Activated naive CD8-positive, alpha-beta T cell treated with anti-CD3 and anti-CD28 coated beads, Interleukin-2, amount 50 U/mL, for 24 hours (primary cell): ENCODE measurements at regions not wholly inside any gene's neighbourhood (a gene's known extent, or its start where the extent isn't known, plus 50 kb on each side); places are given as distances from the start of the nearest gene placed in this dataset.
"Not testable (repeated sequence)": the region's sequence is repeated elsewhere in the genome, so short reads cannot be mapped to it uniquely, and the experiment has no call there.

Experiments used
- ATAC-seq: fragments of 150-1000 bp; cut with Tn5 transposase; one replicate; pipeline ENCODE4 v1.10.0; 2021
- DNase-seq: peaks from one replicate; pipeline ENCODE4 v3.0.0; 2021
- H3K27ac Mint-ChIP-seq: one replicate; pipeline ENCODE4 v1.8.0; 2021; ENCODE audit warnings: mild to moderate bottlenecking, mixed read lengths
- H3K27me3 Mint-ChIP-seq: one replicate; pipeline ENCODE4 v1.8.0; 2021; ENCODE audit warnings: mixed read lengths
- H3K36me3 Mint-ChIP-seq: one replicate; pipeline ENCODE4 v1.8.0; 2021; ENCODE audit warnings: low read depth, mixed read lengths
- H3K4me1 Mint-ChIP-seq: one replicate; pipeline ENCODE4 v1.8.0; 2021; ENCODE audit warnings: mixed read lengths
- H3K4me3 Mint-ChIP-seq: one replicate; pipeline ENCODE4 v1.8.0; 2021; ENCODE audit warnings: mild to moderate bottlenecking, moderate library complexity, mixed read lengths
- H3K9me3 Mint-ChIP-seq: one replicate; pipeline ENCODE4 v1.8.0; 2021; ENCODE audit warnings: mixed read lengths

DNA sequence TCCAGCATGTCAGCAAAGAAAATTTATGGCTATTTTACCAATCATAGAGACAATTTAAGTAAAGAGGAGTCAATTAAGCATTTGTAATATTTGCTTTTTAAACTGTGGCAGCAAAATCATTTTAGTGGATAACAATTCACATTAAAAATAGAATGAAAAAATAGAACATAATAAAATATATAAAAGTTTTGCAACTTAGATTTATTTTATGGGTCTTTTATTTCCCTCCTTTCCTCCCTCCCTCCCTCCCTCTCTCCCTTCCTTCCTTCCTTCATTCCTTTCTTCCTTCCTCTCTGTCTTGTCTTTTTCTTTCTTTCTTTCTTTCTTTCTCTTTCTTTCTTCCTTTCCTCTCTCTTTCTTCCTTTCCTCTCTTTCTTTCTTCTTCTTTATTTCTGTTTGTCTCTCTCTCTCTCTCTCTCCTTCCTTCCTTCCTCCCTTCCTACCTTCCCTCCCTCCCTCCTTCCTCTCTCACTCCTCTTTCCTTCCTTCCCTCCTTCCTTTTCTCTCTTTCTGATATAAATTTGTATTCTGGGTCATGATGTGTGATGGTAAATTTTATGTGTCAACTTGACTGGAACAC is 610.9 kb upstream of the CITED2 start:
- ATAC-seq (no peak), DNase-seq (no peak)
- H3K4me1 Mint-ChIP-seq: no peaks in the 10 kb centered on the region
- no peaks in the 10 kb centered on the region for H3K36me3 Mint-ChIP-seq
- H3K9me3 Mint-ChIP-seq: no peaks in the 10 kb centered on the region
- no peak overlapping the region for H3K4me3 Mint-ChIP-seq
- H3K27ac Mint-ChIP-seq: no peak overlapping the region
- H3K27me3 Mint-ChIP-seq: peaks cover 2% of the 10 kb centered on the region

DNA sequence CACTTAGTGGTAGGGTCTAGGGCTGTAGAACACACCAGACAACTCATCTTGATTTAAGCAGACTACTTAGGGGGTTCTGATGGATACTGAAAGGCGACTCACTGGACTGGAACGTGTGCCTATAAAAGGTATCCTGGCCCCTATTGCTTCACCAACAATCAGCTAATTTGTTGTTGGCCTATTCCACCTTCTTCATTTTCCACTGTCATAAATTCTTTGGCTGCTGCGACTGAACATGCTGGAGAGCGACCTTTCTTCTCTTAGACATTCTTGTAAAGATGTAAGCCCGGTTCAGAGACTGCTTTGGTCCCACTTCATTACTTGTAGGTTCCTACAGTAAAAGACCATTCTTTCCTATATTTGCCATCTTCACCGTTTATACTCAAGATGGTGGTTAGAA is 609.9 kb upstream of the CITED2 start:
- H3K4me3 Mint-ChIP-seq: no peak overlapping the region
- H3K4me1 Mint-ChIP-seq: no peaks in the 10 kb centered on the region
- DNase-seq: no peak
- ATAC-seq: no peak
- no peak overlapping the region for H3K27ac Mint-ChIP-seq
- peaks cover 2% of the 10 kb centered on the region for H3K27me3 Mint-ChIP-seq
- H3K36me3 Mint-ChIP-seq: no peaks in the 10 kb centered on the region
- H3K9me3 Mint-ChIP-seq: no peaks in the 10 kb centered on the region

DNA sequence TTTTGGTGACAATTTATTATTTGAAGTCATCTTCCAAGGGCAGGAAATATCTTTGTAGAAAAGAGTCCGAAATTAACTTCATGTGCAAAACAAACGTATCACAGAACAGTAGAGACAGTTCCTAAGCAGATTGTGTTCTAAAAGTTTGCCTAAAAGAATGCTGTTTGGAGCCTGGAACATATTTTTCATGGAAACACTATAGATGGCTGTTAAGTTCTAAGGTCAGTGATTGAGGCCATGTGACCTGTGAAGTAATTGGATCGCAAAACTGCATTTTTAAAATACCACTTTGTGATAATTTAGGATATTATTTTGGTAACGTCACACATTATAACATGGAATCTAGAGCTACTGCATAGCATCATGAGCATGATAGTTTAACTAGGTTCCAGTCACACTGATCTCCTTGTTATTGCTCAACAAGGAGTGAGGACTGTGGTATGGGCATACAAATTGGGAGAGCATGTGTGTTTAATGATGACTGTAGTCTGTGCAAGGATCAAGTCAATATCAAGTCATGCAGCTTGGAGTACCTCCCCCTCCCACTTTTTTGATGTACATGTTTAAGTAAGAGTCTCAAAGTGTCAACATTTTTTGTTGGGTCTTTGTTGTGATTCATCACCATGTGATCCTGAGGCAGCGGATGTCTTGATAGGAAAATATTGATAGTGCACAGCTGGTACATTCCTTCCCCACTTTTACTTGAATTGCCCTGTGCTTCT is 609.3 kb upstream of the CITED2 start:
- DNase-seq (no peak), ATAC-seq (no peak)
- Mint-ChIP-seq H3K36me3 (no peaks in the 10 kb centered on the region), H3K9me3 (no peaks in the 10 kb centered on the region), H3K4me3 (no peak overlapping the region), H3K27me3 (peaks cover 2% of the 10 kb centered on the region), H3K4me1 (no peaks in the 10 kb centered on the region), H3K27ac (no peak overlapping the region)

DNA sequence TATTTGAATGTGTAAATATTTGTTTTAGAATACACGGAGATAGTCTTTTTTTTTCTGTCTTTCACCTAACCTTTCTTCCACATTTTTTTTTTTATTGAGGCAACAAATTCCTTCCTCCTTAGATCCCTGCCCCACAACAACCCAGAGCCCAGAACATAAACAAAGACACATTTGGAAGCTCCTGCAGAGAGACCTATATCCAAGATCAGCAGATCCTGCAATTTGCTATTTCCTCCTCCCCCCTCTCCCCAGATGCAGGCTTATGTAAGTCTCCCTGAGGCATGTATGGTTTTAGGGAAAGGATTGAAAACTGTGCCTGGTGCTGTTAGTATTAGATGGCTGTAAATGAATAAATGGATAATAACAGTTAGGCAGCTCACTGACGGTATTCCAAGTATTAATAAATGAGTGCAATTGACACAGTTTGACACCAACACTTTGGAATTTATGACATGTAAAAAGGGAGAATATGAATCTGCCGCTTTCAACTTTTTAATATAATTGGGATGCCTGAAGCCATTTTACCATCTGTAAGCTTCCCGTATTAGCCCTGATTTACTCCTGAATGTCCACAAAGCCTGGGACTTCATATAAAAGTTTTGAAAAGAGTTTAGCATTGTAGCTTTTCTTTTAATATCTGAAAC is 608.3 kb upstream of the CITED2 start:
- Mint-ChIP-seq H3K9me3 (no peaks in the 10 kb centered on the region), H3K27ac (no peak overlapping the region), H3K27me3 (peaks cover 2% of the 10 kb centered on the region), H3K4me1 (no peaks in the 10 kb centered on the region), H3K36me3 (no peaks in the 10 kb centered on the region), H3K4me3 (no peak overlapping the region)
- ATAC-seq (no peak), DNase-seq (no peak)

DNA sequence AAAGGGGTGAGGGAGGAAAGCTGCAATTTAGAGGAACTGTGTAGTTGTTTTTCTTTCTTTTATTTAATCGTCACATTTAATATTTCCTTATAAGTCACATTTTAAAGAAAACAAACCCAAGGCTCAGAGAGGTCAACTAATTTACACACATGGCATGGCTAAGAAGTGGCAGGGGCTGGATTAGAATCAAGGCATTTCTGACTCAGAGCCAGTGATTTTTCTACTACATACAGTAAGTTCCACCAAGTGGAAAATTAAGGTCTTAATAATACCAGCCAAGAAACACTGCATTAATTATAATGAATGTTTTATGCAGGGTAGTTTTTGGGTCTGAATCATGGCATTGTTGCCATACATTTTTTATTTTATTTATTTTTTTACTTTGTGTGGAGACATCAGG is 607.7 kb upstream of the CITED2 start:
- Mint-ChIP-seq H3K4me1 (no peaks in the 10 kb centered on the region), H3K9me3 (no peaks in the 10 kb centered on the region), H3K4me3 (no peak overlapping the region), H3K36me3 (no peaks in the 10 kb centered on the region), H3K27ac (no peak overlapping the region), H3K27me3 (peaks cover 2% of the 10 kb centered on the region)
- DNase-seq (no peak), ATAC-seq (no peak)

DNA sequence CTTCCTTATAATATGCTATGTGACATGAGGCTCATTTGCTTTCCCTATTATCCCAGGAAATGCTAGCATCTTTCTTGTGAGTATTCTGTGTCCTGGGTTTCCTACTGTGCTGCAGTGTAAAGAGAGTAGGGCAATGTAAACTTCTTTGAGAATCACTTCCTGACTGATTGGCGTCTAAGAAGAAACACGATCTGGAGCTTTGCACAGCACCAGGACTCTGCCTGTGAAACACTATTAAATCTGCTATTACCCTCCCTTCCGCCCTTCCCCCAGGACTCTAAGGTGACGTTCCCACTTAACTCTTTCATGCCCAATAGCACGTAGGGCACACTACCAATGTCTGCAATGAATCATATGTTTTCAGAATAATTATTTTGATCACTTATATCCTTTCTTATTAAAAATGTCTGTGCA is 607.3 kb upstream of the CITED2 start:
- no peak overlapping the region for H3K4me3 Mint-ChIP-seq
- no peaks in the 10 kb centered on the region for H3K9me3 Mint-ChIP-seq
- DNase-seq (no peak), ATAC-seq (no peak)
- H3K27ac Mint-ChIP-seq: no peak overlapping the region
- no peaks in the 10 kb centered on the region for H3K4me1 Mint-ChIP-seq
- H3K27me3 Mint-ChIP-seq: peaks cover 2% of the 10 kb centered on the region
- H3K36me3 Mint-ChIP-seq: no peaks in the 10 kb centered on the region

DNA sequence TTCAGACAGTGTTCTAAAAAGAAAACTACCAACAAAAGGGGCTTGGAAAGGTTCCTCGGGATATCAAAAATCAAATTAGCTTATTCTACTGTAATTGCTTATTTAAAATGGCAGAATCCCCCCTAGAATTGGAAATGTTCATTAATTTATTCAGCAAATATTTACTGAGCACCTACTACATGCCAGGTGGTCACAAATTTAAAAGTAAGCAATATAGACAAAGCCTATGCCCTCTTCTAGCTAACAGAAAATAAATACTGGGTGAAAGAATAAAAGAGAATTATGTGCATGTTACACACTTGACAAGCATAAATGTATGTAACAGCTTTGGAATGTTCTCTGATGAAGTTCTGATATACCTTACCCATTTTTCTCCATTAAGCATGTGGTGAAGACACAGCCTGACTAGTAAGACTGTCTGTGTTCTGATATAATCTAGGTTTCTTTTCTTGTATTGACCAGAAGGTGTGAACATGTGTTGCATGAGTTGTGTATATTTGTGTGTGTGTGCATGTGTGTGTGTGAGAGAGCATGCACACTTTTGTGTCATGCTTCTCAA is 606.7 kb upstream of the CITED2 start:
- Mint-ChIP-seq H3K4me3 (no peak overlapping the region), H3K9me3 (no peaks in the 10 kb centered on the region), H3K27me3 (peaks cover 2% of the 10 kb centered on the region), H3K4me1 (no peaks in the 10 kb centered on the region), H3K27ac (no peak overlapping the region), H3K36me3 (no peaks in the 10 kb centered on the region)
- ATAC-seq (no peak), DNase-seq (no peak)

DNA sequence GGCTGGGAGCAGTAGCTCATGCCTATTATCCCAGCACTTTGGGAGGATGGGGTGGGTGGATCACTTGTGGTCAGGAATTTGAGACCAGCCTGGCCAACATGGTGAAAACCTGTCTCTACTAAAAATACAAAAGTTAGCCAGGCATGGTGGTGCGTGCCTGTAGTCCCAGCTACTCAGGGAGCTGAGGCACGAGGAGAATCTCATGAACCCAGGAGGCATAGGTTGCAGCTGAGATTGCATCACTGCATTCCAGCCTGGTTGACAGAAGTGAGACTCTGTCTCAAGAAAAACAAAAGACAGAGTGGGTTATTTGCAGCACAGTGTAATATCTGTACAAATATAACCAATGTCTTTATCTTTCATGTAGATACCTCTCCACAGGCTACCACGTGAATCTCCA is 606.2 kb upstream of the CITED2 start:
- ATAC-seq, H3K36me3 Mint-ChIP-seq, H3K27me3 Mint-ChIP-seq, H3K4me3 Mint-ChIP-seq, DNase-seq, H3K27ac Mint-ChIP-seq, H3K9me3 Mint-ChIP-seq, H3K4me1 Mint-ChIP-seq: not testable (repeated sequence)

DNA sequence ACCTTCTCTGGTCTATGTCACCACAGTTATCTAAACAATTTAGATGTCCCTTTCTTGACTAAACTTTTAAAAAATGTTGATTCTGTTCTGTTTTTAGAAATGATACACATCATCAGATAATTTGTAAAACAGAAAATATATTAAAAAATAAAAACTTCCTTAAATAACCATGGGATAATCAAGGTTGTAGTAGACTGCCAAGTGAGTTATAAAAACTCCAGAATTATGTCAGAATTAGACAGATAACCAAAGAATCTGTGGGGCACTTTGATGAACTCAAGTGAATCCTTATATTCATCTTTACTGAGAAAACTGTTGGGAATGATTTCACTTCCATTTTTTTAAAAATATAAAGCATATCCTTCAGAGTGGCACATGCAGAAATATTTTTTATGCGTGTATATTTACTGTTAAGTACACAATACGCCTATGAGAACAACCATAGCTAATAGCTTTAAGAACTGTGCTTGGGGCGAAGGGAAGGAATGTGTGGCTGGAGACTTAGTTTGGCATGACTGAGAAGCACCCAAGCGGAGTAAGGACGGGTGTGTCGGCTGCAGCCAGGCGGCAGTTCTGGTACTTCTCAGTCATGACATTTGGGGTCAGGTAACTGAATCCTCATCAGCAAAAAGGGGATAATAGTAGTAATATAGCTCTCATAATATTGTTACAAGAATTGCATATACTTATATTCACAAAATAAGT is 604.7 kb upstream of the CITED2 start:
- DNase-seq (no peak), ATAC-seq (no peak)
- Mint-ChIP-seq H3K4me1 (no peaks in the 10 kb centered on the region), H3K4me3 (no peak overlapping the region), H3K36me3 (no peaks in the 10 kb centered on the region), H3K9me3 (no peaks in the 10 kb centered on the region), H3K27ac (no peak overlapping the region), H3K27me3 (peaks cover 5% of the 10 kb centered on the region)

DNA sequence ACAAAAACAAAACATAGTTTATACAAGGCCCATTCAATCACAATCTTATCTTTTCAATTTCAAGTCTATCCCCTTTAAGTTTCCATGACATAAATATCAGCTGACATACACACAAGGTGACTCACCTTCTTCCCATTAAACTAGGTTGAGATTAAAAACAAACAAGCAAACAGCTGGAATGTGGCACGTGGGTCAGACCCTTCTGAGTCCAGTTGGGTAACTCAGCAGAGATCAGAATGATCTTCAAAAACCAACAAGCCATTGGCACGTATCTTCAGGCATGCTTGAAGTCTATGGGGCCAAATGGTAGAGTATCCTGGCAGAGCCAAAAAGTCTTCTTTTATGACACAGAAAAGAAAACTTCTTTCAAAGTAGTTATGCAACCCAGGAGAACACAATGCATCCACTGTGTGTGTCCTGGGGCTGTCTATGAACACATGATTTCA is 603.5 kb upstream of the CITED2 start:
- Mint-ChIP-seq H3K9me3 (no peaks in the 10 kb centered on the region), H3K4me3 (no peak overlapping the region)
- ATAC-seq: no peak

DNA sequence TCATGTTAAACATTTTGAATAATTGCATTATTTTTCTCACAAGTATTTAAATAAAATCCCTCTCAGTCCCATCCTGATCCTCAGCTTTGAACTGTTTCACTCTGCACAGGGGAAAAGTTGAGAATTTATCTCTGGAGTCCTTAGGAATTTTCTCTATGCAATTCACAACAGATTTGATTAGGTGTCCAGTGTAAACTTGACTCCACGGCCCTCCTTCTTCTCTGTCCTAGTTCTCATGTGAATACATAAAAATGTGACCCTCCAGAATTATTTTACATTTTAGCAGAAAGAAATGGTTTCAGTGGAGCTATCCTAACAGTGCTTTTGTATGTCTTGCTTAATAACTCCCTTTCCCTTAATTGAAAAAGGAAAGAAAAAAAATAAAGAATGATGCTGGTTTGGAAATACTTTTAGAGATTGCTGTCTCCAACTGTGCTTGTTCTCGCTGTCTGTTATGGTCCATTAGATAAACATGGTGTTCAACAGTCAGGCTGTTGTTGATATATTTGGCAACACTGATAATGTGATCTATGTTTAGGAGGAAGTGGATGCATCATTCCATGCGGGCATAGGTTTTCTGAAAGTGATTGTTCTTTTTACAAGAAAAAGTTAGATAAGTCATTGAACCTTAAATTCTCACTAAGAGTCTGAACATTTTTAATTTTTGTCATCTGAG is 599.4 kb upstream of the CITED2 start:
- no peak for ATAC-seq
- H3K4me1 Mint-ChIP-seq: peaks cover 1% of the 10 kb centered on the region
- no peaks in the 10 kb centered on the region for H3K9me3 Mint-ChIP-seq
- no peak overlapping the region for H3K27ac Mint-ChIP-seq
- DNase-seq: no peak
- peaks cover 10% of the 10 kb centered on the region for H3K27me3 Mint-ChIP-seq
- H3K4me3 Mint-ChIP-seq: no peak overlapping the region
- no peaks in the 10 kb centered on the region for H3K36me3 Mint-ChIP-seq

More for the DNA sequence above, 603.5 kb upstream of the CITED2 start:
- Mint-ChIP-seq H3K4me1 (no peaks in the 10 kb centered on the region), H3K27ac (no peak overlapping the region), H3K27me3 (peaks cover 5% of the 10 kb centered on the region), H3K36me3 (no peaks in the 10 kb centered on the region)
- DNase-seq: no peak

DNA sequence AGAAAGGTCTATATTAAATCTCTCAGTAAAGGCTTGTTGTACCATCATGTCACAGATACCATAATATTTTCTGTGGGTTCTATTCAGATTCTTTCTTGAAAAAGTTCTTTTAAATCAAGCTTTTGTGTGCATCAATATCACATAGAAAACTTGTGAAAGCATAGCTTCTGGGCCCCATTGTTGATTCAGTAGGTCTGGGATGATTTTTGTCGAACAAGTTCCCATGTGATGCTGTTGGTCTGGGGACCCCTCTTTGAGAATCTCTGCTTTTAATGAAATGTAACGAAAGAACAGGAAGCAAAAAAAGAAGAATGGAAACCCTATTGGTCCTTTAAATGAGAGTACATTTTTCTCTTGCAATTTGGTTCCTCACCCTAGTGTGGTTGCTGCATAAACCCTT is 597.7 kb upstream of the CITED2 start:
- Mint-ChIP-seq H3K36me3 (no peaks in the 10 kb centered on the region), H3K27ac (no peak overlapping the region), H3K9me3 (no peaks in the 10 kb centered on the region), H3K4me1 (peaks cover 1% of the 10 kb centered on the region), H3K4me3 (no peak overlapping the region), H3K27me3 (peaks cover 10% of the 10 kb centered on the region)
- ATAC-seq (no peak), DNase-seq (no peak)

DNA sequence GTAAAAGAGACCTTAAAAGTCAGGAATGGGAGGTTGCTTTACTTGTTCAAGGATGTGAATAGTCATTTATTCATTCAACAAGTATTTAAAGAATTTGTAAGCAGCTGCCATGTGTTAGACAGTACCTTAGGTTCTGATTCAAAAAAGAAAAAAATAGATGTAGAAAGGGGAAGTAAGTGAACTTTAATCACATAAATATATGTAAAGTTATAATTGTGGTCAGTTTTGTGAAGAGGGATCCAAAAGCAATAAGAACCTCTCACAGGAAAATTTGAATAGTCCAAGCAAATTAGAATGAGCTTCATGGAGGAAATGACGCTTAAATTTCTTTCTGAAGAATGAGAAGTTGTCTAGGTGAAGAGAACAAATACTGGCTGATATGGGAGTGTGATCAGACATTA is 596.1 kb upstream of the CITED2 start:
- H3K27me3 Mint-ChIP-seq: peaks cover 7% of the 10 kb centered on the region
- H3K4me3 Mint-ChIP-seq: no peak overlapping the region
- ATAC-seq: no peak
- peaks cover 1% of the 10 kb centered on the region for H3K4me1 Mint-ChIP-seq
- no peaks in the 10 kb centered on the region for H3K9me3 Mint-ChIP-seq
- H3K27ac Mint-ChIP-seq: no peak overlapping the region
- DNase-seq: no peak
- no peaks in the 10 kb centered on the region for H3K36me3 Mint-ChIP-seq

DNA sequence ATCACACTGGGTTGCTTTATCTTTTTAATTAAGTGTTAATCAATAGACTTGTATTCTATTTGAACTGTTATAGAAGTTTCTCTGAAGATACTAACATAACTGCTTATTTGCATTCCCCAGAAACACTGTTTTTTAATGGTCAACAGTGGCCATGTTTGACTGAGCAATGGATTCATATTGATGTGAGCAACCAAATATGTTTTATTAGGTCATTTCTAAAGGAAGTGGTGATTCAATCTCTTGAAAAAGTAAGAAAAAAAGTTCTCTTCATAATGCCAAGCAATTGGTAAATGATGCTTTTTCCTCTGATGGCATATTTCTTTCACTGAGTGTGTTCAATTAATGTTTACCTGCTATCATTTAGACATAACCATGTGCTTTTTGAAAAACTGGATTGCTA is 593.0 kb upstream of the CITED2 start:
- H3K9me3 Mint-ChIP-seq: no peaks in the 10 kb centered on the region
- peaks cover 1% of the 10 kb centered on the region for H3K4me1 Mint-ChIP-seq
- H3K36me3 Mint-ChIP-seq: no peaks in the 10 kb centered on the region
- H3K27ac Mint-ChIP-seq: no peak overlapping the region
- ATAC-seq (no peak), DNase-seq (no peak)
- no peak overlapping the region for H3K4me3 Mint-ChIP-seq
- H3K27me3 Mint-ChIP-seq: peaks cover 7% of the 10 kb centered on the region
